ENCODE measurements at regions not wholly inside any gene's neighbourhood (a gene's known extent, or its start where the extent isn't known, plus 50 kb on each side); places are given as distances from the start of the nearest gene placed in this dataset.

- TF ChIP-seq, protein P1, sequence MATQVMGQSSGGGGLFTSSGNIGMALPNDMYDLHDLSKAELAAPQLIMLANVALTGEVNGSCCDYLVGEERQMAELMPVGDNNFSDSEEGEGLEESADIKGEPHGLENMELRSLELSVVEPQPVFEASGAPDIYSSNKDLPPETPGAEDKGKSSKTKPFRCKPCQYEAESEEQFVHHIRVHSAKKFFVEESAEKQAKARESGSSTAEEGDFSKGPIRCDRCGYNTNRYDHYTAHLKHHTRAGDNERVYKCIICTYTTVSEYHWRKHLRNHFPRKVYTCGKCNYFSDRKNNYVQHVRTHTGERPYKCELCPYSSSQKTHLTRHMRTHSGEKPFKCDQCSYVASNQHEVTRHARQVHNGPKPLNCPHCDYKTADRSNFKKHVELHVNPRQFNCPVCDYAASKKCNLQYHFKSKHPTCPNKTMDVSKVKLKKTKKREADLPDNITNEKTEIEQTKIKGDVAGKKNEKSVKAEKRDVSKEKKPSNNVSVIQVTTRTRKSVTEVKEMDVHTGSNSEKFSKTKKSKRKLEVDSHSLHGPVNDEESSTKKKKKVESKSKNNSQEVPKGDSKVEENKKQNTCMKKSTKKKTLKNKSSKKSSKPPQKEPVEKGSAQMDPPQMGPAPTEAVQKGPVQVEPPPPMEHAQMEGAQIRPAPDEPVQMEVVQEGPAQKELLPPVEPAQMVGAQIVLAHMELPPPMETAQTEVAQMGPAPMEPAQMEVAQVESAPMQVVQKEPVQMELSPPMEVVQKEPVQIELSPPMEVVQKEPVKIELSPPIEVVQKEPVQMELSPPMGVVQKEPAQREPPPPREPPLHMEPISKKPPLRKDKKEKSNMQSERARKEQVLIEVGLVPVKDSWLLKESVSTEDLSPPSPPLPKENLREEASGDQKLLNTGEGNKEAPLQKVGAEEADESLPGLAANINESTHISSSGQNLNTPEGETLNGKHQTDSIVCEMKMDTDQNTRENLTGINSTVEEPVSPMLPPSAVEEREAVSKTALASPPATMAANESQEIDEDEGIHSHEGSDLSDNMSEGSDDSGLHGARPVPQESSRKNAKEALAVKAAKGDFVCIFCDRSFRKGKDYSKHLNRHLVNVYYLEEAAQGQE (IDR thresholded peaks at IDR 0.05): no peak
- TF ChIP-seq RAD21 (conservative IDR thresholded peaks at IDR 0.05 in 1 of 2, IDR thresholded peaks at IDR 0.05 in 1 of 2): no peak
Observed at GRCh38 chr2:237214030-237214675, 128.5 kb downstream of the COPS8 start (continued).

GRCh38 chr2:237214963-237215362, 129.3 kb downstream of the COPS8 start:
- no peak for TF ChIP-seq TFCP2L1 (CRISPR knock-in tag; IDR thresholded peaks at IDR 0.05)
- TF ChIP-seq PHF8 (IDR thresholded peaks at IDR 0.05; ENCODE audit: borderline replicate concordance, low read depth): no peak
- no peak for TF ChIP-seq HEYL (CRISPR knock-in tag; IDR thresholded peaks at IDR 0.05)
- no peak for TF ChIP-seq POLR2A (IDR thresholded peaks at IDR 0.05; ENCODE audit: low read length)
- no peak for TF ChIP-seq PBX3 (IDR thresholded peaks at IDR 0.05)
- no peak for TF ChIP-seq ZFP36 (IDR thresholded peaks at IDR 0.05; ENCODE audit: borderline replicate concordance, partially characterized antibody)
- TF ChIP-seq GATA3 (IDR thresholded peaks at IDR 0.05; ENCODE audit: borderline replicate concordance): no peak
- Histone ChIP-seq H3K4me1 (0 out of 3 replicates have a peak, but pooled peaks cover 3% of the 10 kb centered on the region), H3K9me3 (no peaks in the 10 kb centered on the region), H3K27ac (no peak overlapping the region), H3K4me2 (no peak overlapping the region), H3K4me3 (no peak overlapping the region)
- WGBS (ENCODE audit: missing lambda C conversion rate): 75% methylated on average over 2 of the region's 2 CpGs
- ATAC-seq (no peak), FAIRE-seq (no peak), DNase-seq (ENCODE audit: low read depth in 1 of 2, low spot score in 1 of 2) (no peak)
- CTCF ChIA-PET: interaction anchor here (0.7 to 0.8 kb wide), 2 partner anchors 93 to 1297 kb away, joined by 3 read pairs; no protein-coding TSS in a partner anchor
- POLR2A ChIA-PET: no interaction called here

GRCh38 chr2:237217995-237218616, 132.4 kb downstream of the COPS8 start:
- FAIRE-seq: no peak
- Histone ChIP-seq H3K27ac (peak overlapping the region in 1 of 2 experiments; percentile 61; a peak in 2 of 6 replicates), H3K9me3 (no peaks in the 10 kb centered on the region), H3K4me1 (peaks cover 11% of the 10 kb centered on the region), H3K4me3 (no peak overlapping the region), H3K4me2 (no peak overlapping the region)
- CTCF ChIA-PET: interaction anchor here (0.8 to 1.0 kb wide), 2 partner anchors 17 to 21 kb away, joined by 3 to 4 read pairs; no protein-coding TSS in a partner anchor
- POLR2A ChIA-PET: no interaction called here
- TF ChIP-seq, protein P2, sequence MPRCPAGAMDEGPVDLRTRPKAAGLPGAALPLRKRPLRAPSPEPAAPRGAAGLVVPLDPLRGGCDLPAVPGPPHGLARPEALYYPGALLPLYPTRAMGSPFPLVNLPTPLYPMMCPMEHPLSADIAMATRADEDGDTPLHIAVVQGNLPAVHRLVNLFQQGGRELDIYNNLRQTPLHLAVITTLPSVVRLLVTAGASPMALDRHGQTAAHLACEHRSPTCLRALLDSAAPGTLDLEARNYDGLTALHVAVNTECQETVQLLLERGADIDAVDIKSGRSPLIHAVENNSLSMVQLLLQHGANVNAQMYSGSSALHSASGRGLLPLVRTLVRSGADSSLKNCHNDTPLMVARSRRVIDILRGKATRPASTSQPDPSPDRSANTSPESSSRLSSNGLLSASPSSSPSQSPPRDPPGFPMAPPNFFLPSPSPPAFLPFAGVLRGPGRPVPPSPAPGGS (IDR thresholded peaks at IDR 0.05): no peak
- no peak for TF ChIP-seq NR3C1 (IDR thresholded peaks at IDR 0.05)
- no peak for TF ChIP-seq HES2 (IDR thresholded peaks at IDR 0.05)
- no peak for TF ChIP-seq FOSL2 (IDR thresholded peaks at IDR 0.05)
- TF ChIP-seq FOSL2 (CRISPR knock-in tag; IDR thresholded peaks at IDR 0.05): no peak
- TF ChIP-seq MAFK (IDR thresholded peaks at IDR 0.05; ENCODE audit: partially characterized antibody): no peak
- no peak for TF ChIP-seq HOXB5 (CRISPR knock-in tag; IDR thresholded peaks at IDR 0.05)
- TF ChIP-seq JUNB (IDR thresholded peaks at IDR 0.05): no peak
- TF ChIP-seq CBX8 (IDR thresholded peaks at IDR 0.05): no peak
- no peak for TF ChIP-seq ELK1 (IDR thresholded peaks at IDR 0.05; ENCODE audit: low read depth, low read length)
- TF ChIP-seq EHMT2 (IDR thresholded peaks at IDR 0.05; ENCODE audit: low read depth): no peak
- TF ChIP-seq EP300 (IDR thresholded peaks at IDR 0.05): no peak
- TF ChIP-seq CHD4 (IDR thresholded peaks at IDR 0.05; ENCODE audit: borderline replicate concordance): no peak
- TF ChIP-seq FOSB (CRISPR knock-in tag; IDR thresholded peaks at IDR 0.05): no peak
- TF ChIP-seq, protein P3, sequence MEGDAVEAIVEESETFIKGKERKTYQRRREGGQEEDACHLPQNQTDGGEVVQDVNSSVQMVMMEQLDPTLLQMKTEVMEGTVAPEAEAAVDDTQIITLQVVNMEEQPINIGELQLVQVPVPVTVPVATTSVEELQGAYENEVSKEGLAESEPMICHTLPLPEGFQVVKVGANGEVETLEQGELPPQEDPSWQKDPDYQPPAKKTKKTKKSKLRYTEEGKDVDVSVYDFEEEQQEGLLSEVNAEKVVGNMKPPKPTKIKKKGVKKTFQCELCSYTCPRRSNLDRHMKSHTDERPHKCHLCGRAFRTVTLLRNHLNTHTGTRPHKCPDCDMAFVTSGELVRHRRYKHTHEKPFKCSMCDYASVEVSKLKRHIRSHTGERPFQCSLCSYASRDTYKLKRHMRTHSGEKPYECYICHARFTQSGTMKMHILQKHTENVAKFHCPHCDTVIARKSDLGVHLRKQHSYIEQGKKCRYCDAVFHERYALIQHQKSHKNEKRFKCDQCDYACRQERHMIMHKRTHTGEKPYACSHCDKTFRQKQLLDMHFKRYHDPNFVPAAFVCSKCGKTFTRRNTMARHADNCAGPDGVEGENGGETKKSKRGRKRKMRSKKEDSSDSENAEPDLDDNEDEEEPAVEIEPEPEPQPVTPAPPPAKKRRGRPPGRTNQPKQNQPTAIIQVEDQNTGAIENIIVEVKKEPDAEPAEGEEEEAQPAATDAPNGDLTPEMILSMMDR (IDR thresholded peaks at IDR 0.05): no peak
- no peak for TF ChIP-seq TP53 (CRISPR knock-in tag; IDR thresholded peaks at IDR 0.05)
- no peak for TF ChIP-seq ZNF302 (CRISPR knock-in tag; IDR thresholded peaks at IDR 0.05)
- no peak for TF ChIP-seq MYC (IDR thresholded peaks at IDR 0.05; ENCODE audit: borderline replicate concordance, low read length)
- WGBS (ENCODE audit: missing lambda C conversion rate): 92% methylated on average over 7 of the region's 7 CpGs
- no peak for DNase-seq (ENCODE audit: low read depth in 1 of 2, low spot score in 1 of 2)
- ATAC-seq: no peak

Measured in A549 (cell line).